Right atrium auricular region (tissue), 2 donors: ENCODE measurements at regions not wholly inside any gene's neighbourhood (a gene's known extent, or its start where the extent isn't known, plus 50 kb on each side); places are given as distances from the start of the nearest gene placed in this dataset.

Experiments
- DNase-seq: peaks from one replicate; pipeline ENCODE4 v3.0.0-alpha.2; 2019; ENCODE audit warnings: low spot score
- H3K27ac ChIP-seq, 2 donors: fragments of 200-600 bp; sonication (generic); 1 replicate in 1 of 2; 2 replicates in 1 of 2; pipeline ENCODE4 v1.5.1; 2016 to 2019
- H3K27me3 ChIP-seq, 2 donors: fragments of 200-600 bp; sonication (generic); one replicate each; pipeline versions ENCODE4 v1.5.1 to v1.6.0; 2017 to 2019
- H3K36me3 ChIP-seq: fragments of 200-600 bp; sonication (generic); one replicate; pipeline ENCODE4 v1.5.1; 2016
- H3K4me1 ChIP-seq, 2 donors: fragments of 200-600 bp; sonication (generic); one replicate each; pipeline versions ENCODE4 v1.5.1 to v1.6.0; 2017 to 2019
- H3K4me3 ChIP-seq, 2 donors: fragments of 200-600 bp; sonication (generic); 1 replicate in 1 of 2; 2 replicates in 1 of 2; pipeline ENCODE4 v1.5.1; 2017 to 2019; ENCODE audit warnings: mild to moderate bottlenecking in 1 of 2, moderate library complexity in 1 of 2
- H3K9me3 ChIP-seq, 2 donors: fragments of 200-600 bp; sonication (generic); one replicate each; pipeline ENCODE4 v1.5.1; 2019
- TF ChIP-seq, protein P1 (sequence below), 2 donors: fragments of 200-600 bp; sonication (generic); IDR thresholded peaks; one replicate each; pipeline ENCODE4 v1.5.1; 2019; ENCODE audit warnings: antibody characterized with exemption in 2 of 2

GRCh38 chr5:117494188-117494587 is 919.6 kb upstream of the SEMA6A start:
- H3K36me3 ChIP-seq: no peaks in the 10 kb centered on the region
- TF ChIP-seq, protein P1, sequence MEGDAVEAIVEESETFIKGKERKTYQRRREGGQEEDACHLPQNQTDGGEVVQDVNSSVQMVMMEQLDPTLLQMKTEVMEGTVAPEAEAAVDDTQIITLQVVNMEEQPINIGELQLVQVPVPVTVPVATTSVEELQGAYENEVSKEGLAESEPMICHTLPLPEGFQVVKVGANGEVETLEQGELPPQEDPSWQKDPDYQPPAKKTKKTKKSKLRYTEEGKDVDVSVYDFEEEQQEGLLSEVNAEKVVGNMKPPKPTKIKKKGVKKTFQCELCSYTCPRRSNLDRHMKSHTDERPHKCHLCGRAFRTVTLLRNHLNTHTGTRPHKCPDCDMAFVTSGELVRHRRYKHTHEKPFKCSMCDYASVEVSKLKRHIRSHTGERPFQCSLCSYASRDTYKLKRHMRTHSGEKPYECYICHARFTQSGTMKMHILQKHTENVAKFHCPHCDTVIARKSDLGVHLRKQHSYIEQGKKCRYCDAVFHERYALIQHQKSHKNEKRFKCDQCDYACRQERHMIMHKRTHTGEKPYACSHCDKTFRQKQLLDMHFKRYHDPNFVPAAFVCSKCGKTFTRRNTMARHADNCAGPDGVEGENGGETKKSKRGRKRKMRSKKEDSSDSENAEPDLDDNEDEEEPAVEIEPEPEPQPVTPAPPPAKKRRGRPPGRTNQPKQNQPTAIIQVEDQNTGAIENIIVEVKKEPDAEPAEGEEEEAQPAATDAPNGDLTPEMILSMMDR (IDR thresholded peaks at IDR 0.05): no peak
- H3K9me3 ChIP-seq: peaks cover 0 to 5% of the 10 kb centered on the region in 2 donors
- DNase-seq: no peak
- H3K4me3 ChIP-seq: no peak overlapping the region
- no peaks in the 10 kb centered on the region for H3K27me3 ChIP-seq
- H3K4me1 ChIP-seq: no peaks in the 10 kb centered on the region
- no peak overlapping the region for H3K27ac ChIP-seq

DNA sequence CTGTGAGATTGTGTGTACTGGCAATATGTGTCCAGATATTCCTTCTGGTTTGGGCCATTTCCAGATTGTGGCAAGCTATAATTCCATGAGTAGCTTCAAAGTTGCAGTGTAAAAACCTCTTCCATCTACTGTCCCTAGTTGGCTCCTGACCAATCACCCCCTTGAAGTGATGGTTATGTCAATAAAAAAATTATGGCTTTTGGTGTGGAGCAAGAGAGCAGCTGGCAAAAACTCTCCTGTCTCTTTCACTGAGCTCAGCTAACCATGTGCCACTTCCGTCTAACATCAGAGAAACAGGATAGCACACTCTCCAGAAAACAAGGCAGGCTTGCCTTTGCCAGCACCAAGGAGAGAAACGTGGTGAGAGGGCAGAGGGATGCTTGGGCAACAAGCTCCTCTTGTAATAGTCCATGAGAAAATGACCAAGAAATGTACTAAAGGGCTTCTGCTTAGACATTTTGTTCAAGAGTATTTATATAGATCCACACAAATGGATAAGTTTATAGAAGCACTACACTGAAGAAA is 914.4 kb upstream of the SEMA6A start:
- peaks cover 0 to 5% of the 10 kb centered on the region in 2 donors for H3K9me3 ChIP-seq
- no peaks in the 10 kb centered on the region for H3K4me1 ChIP-seq
- H3K4me3 ChIP-seq: no peak overlapping the region
- H3K27ac ChIP-seq: no peak overlapping the region
- TF ChIP-seq, protein P1 (IDR thresholded peaks at IDR 0.05): no peak
- no peak for DNase-seq
- H3K36me3 ChIP-seq: no peaks in the 10 kb centered on the region
- no peaks in the 10 kb centered on the region for H3K27me3 ChIP-seq

DNA sequence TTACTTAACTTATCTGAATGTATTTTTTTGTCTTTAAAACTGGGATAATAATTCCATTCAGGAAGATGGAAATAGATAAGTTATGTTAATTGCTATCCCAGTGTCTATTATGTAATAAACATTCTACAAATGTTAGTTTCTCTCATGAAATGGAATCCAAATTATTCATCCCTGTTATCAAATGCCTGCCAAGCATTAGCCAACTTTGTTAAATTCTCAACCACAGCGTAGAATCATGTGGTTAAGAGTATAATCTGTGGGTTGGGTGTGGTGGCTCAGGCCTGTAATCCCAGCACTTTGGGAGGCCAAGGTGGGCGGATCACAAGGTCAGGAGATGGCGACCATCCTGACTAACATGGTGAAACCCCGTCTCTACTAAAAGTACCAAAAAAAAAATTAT is 912.9 kb upstream of the SEMA6A start:
- H3K9me3 ChIP-seq: no peaks in the 10 kb centered on the region
- H3K27me3 ChIP-seq: no peaks in the 10 kb centered on the region
- no peak overlapping the region for H3K4me3 ChIP-seq
- no peaks in the 10 kb centered on the region for H3K4me1 ChIP-seq
- H3K36me3 ChIP-seq: no peaks in the 10 kb centered on the region
- DNase-seq: no peak
- TF ChIP-seq, protein P1 (IDR thresholded peaks at IDR 0.05): no peak
- H3K27ac ChIP-seq: no peak overlapping the region

DNA sequence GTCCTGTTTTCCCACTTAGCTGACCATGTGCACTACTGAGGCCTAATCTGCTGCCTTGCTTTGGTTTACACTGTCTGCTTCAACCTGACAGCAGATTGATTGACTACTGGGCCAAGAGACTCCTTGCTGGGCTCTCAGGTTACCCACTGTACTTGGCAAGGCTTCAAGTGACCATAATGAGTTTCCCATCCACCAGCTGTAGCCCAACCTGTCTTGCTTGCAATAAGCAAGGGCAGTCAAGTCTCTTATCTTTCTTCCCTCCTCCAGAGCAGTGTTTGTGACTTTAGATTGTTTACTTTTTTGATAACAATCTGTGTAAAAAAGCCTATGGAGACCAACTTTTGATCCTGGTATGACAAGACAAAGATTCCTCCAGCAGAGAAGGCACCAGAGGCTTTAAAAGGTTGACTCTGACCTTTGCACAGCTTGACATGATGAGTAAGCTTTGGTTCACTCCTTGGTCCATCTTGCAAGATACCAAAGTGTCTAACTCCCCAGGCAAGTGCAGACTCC is 912.3 kb upstream of the SEMA6A start:
- DNase-seq: no peak
- H3K9me3 ChIP-seq: no peaks in the 10 kb centered on the region
- no peaks in the 10 kb centered on the region for H3K36me3 ChIP-seq
- no peaks in the 10 kb centered on the region for H3K4me1 ChIP-seq
- H3K27me3 ChIP-seq: no peaks in the 10 kb centered on the region
- H3K4me3 ChIP-seq: no peak overlapping the region
- TF ChIP-seq, protein P1 (IDR thresholded peaks at IDR 0.05): no peak
- no peak overlapping the region for H3K27ac ChIP-seq

DNA sequence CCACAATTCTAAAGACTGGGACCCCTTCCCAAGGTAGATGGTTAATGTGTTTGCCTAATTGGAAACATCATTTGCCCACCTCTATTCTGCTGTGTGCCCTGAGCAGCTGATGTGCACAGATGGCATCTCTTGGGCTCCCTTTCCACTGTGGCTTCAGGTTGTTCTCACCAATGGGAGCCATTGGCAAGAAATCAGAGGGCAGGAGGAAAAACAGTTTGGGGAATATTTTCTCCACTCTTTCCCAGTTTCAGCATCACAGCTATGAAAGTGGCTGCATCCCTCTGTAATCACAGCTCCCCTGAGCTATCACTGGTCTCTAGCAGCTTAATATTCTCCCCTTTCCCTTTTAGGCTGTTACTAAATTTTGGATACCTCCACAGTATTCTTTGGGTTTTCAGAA is 911.6 kb upstream of the SEMA6A start:
- Histone ChIP-seq H3K9me3 (no peaks in the 10 kb centered on the region), H3K27ac (no peak overlapping the region), H3K27me3 (no peaks in the 10 kb centered on the region), H3K4me1 (no peaks in the 10 kb centered on the region), H3K4me3 (no peak overlapping the region), H3K36me3 (no peaks in the 10 kb centered on the region)
- no peak for DNase-seq
- TF ChIP-seq, protein P1 (IDR thresholded peaks at IDR 0.05): no peak

- Histone ChIP-seq H3K9me3 (no peaks in the 10 kb centered on the region), H3K4me3 (no peak overlapping the region), H3K4me1 (no peaks in the 10 kb centered on the region), H3K27me3 (no peaks in the 10 kb centered on the region), H3K27ac (no peak overlapping the region), H3K36me3 (no peaks in the 10 kb centered on the region)
- TF ChIP-seq, protein P1 (IDR thresholded peaks at IDR 0.05): no peak
- no peak for DNase-seq
These were observed 901.3 kb upstream of the SEMA6A start for GRCh38 chr5:117475919-117476318.
